ENCODE measurements at regions not wholly inside any gene's neighbourhood (a gene's known extent, or its start where the extent isn't known, plus 50 kb on each side); places are given as distances from the start of the nearest gene placed in this dataset.

- H3K9ac ChIP-seq (ENCODE audit: control insufficient read depth, extremely low read depth, insufficient read depth, low read length) = no peak overlapping the region
- H3K79me2 ChIP-seq (ENCODE audit: control insufficient read depth, insufficient read depth, low read length) = no peaks in the 10 kb centered on the region
- no peak overlapping the region for H2AFZ ChIP-seq (ENCODE audit: control insufficient read depth, low read length)
- H3K9me3 ChIP-seq (ENCODE audit: control insufficient read depth, low read depth, low read length) = no peaks in the 10 kb centered on the region
- dilution Hi-C loops (cut with MboI; ENCODE audit: extremely low pct_ligation_motif_present, low sequenced_read_pairs) = no loop called here
- no peaks in the 10 kb centered on the region for H3K9me1 ChIP-seq (ENCODE audit: control insufficient read depth, extremely low read depth, insufficient read depth, low read length)
- DNase-seq (ENCODE audit: low read depth, low spot score) (no peak), FAIRE-seq (no peak)
- H4K20me1 ChIP-seq (ENCODE audit: control insufficient read depth, extremely low read depth, insufficient read depth, low read length) = no peaks in the 10 kb centered on the region
- H3K4me3 ChIP-seq (ENCODE audit: control insufficient read depth in 2 of 3, extremely low read depth in 1 of 3, insufficient read depth in 2 of 3, low read depth in 1 of 3, low read length in 3 of 3) = no peak overlapping the region
- no peaks in the 10 kb centered on the region for H3K36me3 ChIP-seq (ENCODE audit: control insufficient read depth in 2 of 2, extremely low read depth in 1 of 2, insufficient read depth in 2 of 2, low read length in 2 of 2)
- no peak overlapping the region for H3K27ac ChIP-seq (ENCODE audit: control insufficient read depth, insufficient read depth, low read length)
- H3K4me2 ChIP-seq (ENCODE audit: control insufficient read depth, extremely low read depth, insufficient read depth, low read depth, low read length) = no peak overlapping the region
- TF ChIP-seq EZH2 (IDR thresholded peaks at IDR 0.05; ENCODE audit: low read length) = no peak
- TF ChIP-seq CTCF (optimal IDR thresholded peaks at IDR 0.05 in 1 of 3, IDR thresholded peaks at IDR 0.05 in 1 of 3, conservative IDR thresholded peaks at IDR 0.05 in 1 of 3; ENCODE audit: extremely low read depth in 1 of 3, insufficient read depth in 2 of 3, low read length in 3 of 3) = no peak
- H3K4me1 ChIP-seq (ENCODE audit: control insufficient read depth, extremely low read depth, insufficient read depth, low read length) = no peaks in the 10 kb centered on the region
- H3K27me3 ChIP-seq (ENCODE audit: control insufficient read depth, extremely low read depth, insufficient read depth, low read length) = no peaks in the 10 kb centered on the region
These were observed 173.9 kb upstream of the TFAP2D start for GRCh38 chr6:50539447-50539846.

GRCh38 chr6:50541941-50542340 lies 171.4 kb upstream of the TFAP2D start:
- H3K27me3 ChIP-seq (ENCODE audit: control insufficient read depth, extremely low read depth, insufficient read depth, low read length) = no peaks in the 10 kb centered on the region
- H4K20me1 ChIP-seq (ENCODE audit: control insufficient read depth, extremely low read depth, insufficient read depth, low read length) = no peaks in the 10 kb centered on the region
- no peaks in the 10 kb centered on the region for H3K9me3 ChIP-seq (ENCODE audit: control insufficient read depth, low read depth, low read length)
- dilution Hi-C loops (cut with MboI; ENCODE audit: extremely low pct_ligation_motif_present, low sequenced_read_pairs) = no loop called here
- no peak overlapping the region for H3K4me2 ChIP-seq (ENCODE audit: control insufficient read depth, extremely low read depth, insufficient read depth, low read depth, low read length)
- no peak overlapping the region for H2AFZ ChIP-seq (ENCODE audit: control insufficient read depth, low read length)
- H3K4me1 ChIP-seq (ENCODE audit: control insufficient read depth, extremely low read depth, insufficient read depth, low read length) = no peaks in the 10 kb centered on the region
- H3K79me2 ChIP-seq (ENCODE audit: control insufficient read depth, insufficient read depth, low read length) = no peaks in the 10 kb centered on the region
- no peak overlapping the region for H3K27ac ChIP-seq (ENCODE audit: control insufficient read depth, insufficient read depth, low read length)
- no peak for FAIRE-seq
- no peak for DNase-seq (ENCODE audit: low read depth, low spot score)
- H3K36me3 ChIP-seq (ENCODE audit: control insufficient read depth in 2 of 2, extremely low read depth in 1 of 2, insufficient read depth in 2 of 2, low read length in 2 of 2) = no peaks in the 10 kb centered on the region
- no peak overlapping the region for H3K9ac ChIP-seq (ENCODE audit: control insufficient read depth, extremely low read depth, insufficient read depth, low read length)
- no peaks in the 10 kb centered on the region for H3K9me1 ChIP-seq (ENCODE audit: control insufficient read depth, extremely low read depth, insufficient read depth, low read length)
- H3K4me3 ChIP-seq (ENCODE audit: control insufficient read depth in 2 of 3, extremely low read depth in 1 of 3, insufficient read depth in 2 of 3, low read depth in 1 of 3, low read length in 3 of 3) = no peak overlapping the region
- TF ChIP-seq CTCF (optimal IDR thresholded peaks at IDR 0.05 in 1 of 3, IDR thresholded peaks at IDR 0.05 in 1 of 3, conservative IDR thresholded peaks at IDR 0.05 in 1 of 3; ENCODE audit: extremely low read depth in 1 of 3, insufficient read depth in 2 of 3, low read length in 3 of 3) (no peak), EZH2 (IDR thresholded peaks at IDR 0.05; ENCODE audit: low read length) (no peak)

Measured in keratinocyte (primary cell).